Esophagus (tissue), 2 donors: ENCODE measurements at regions not wholly inside any gene's neighbourhood (a gene's known extent, or its start where the extent isn't known, plus 50 kb on each side); places are given as distances from the start of the nearest gene placed in this dataset.

Source experiments
- H3K27ac ChIP-seq, 2 donors: one replicate each; pipeline ENCODE4 v1.5.1; 2013; ENCODE audit warnings: low read depth in 2 of 2, mild to moderate bottlenecking in 2 of 2, inconsistent platforms in 1 of 2, low read length in 1 of 2, moderate library complexity in 1 of 2
- H3K27me3 ChIP-seq, 2 donors: one replicate each; pipeline ENCODE4 v1.6.1; 2013; ENCODE audit warnings: low read length in 2 of 2, control low read depth in 1 of 2, mild to moderate bottlenecking in 1 of 2; ENCODE audit not compliant: insufficient read depth in 2 of 2, control insufficient read depth in 1 of 2
- H3K36me3 ChIP-seq, 2 donors: one replicate each; pipeline ENCODE4 v1.6.1; 2013; ENCODE audit warnings: low read length in 1 of 2; ENCODE audit not compliant: control insufficient read depth in 2 of 2, insufficient read depth in 2 of 2
- H3K4me1 ChIP-seq, 2 donors: one replicate each; pipeline ENCODE4 v1.6.1; 2013; ENCODE audit warnings: low read length in 1 of 2; ENCODE audit not compliant: control insufficient read depth in 2 of 2, insufficient read depth in 2 of 2
- H3K4me3 ChIP-seq, 2 donors: one replicate each; pipeline ENCODE4 v1.5.1; 2013; ENCODE audit warnings: low read length in 2 of 2, mild to moderate bottlenecking in 2 of 2, low read depth in 1 of 2, moderate library complexity in 1 of 2
- H3K9me3 ChIP-seq, 2 donors: one replicate each; pipeline ENCODE4 v1.6.1; 2013; ENCODE audit warnings: mild to moderate bottlenecking in 2 of 2, low read depth in 1 of 2, low read length in 1 of 2, moderate library complexity in 1 of 2; ENCODE audit not compliant: control insufficient read depth in 2 of 2, insufficient read depth in 1 of 2
- WGBS, 2 donors: extraction: QIAGEN DNeasy Blood & Tissue Kit; methylation state at CpG; one replicate each; pipeline ENCODE4 v1.1.7; 2013; 5-methylcytosine and 5-hydroxymethylcytosine counted together
- donor health status: healthy with polysubstance abuse.
- donor health status: Bipolar disorder and iron deficiency.

DNA sequence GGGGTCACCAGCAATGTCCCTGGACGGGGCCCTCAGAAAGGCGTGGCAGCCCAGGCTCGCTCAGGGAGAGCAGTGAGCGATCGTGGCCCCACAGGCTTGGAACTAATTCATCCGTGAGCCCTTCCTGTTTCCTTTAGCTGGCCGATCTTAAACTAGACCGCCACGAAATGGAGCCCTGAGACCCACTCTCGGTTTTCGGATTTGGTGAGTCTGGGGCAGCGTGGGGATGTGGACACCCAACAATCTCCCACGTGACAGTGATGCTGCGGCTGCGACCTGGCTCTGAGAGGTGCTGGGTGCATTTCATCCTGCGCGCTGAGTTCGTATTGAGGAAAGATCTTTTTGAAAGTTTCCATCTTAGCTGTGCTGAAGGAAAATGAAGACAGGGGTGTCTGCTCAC, 501.3 kb upstream of the B3GAT1 start:
- Histone ChIP-seq H3K36me3 (no peaks in the 10 kb centered on the region), H3K4me3 (no peak overlapping the region), H3K4me1 (peaks cover 0 to 3% of the 10 kb centered on the region in 2 donors), H3K9me3 (peaks cover 0 to 18% of the 10 kb centered on the region in 2 donors), H3K27me3 (no peaks in the 10 kb centered on the region), H3K27ac (no peak overlapping the region)
- 78 to 85% methylated on average over 18 of the region's 18 CpGs for WGBS, 2 donors

DNA sequence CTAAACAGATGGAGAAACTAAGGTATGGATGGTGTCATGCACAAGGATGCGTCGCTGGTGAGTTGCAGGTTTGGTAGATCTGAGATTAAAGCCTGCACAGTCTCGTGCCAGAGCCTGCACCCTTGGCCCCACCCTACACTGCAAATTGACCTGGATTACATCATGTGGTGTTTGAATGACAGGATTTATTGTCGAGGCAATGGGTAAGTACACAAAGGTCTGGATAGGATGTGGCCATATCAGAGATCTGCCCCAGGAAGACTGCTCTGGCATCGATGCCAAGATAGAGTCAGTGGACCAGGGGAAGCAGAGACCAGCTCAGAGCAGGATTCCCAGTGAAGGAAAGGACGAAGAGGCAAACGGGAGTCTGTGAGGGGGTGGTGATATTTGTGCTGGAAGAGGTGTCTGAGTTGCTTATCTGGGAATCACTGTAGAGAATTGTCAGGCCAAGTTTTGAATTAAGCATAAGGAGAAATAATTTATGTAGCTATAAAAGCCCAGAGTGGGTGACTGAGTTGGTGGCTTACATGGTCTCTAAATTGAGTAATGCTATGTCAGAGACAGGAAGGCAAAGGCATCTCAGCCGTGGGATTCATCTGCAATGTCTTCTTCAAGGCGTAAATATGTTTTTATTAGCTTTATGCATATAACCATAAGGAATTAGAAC, 499.6 kb upstream of the B3GAT1 start:
- H3K9me3 ChIP-seq = peaks cover 1 to 19% of the 10 kb centered on the region in 2 donors
- WGBS, 2 donors = 58 to 62% methylated on average over 9 of the region's 9 CpGs
- H3K4me3 ChIP-seq = no peak overlapping the region
- no peak overlapping the region for H3K27ac ChIP-seq
- H3K36me3 ChIP-seq = no peaks in the 10 kb centered on the region
- no peaks in the 10 kb centered on the region for H3K27me3 ChIP-seq
- peaks cover 0 to 3% of the 10 kb centered on the region in 2 donors for H3K4me1 ChIP-seq

DNA sequence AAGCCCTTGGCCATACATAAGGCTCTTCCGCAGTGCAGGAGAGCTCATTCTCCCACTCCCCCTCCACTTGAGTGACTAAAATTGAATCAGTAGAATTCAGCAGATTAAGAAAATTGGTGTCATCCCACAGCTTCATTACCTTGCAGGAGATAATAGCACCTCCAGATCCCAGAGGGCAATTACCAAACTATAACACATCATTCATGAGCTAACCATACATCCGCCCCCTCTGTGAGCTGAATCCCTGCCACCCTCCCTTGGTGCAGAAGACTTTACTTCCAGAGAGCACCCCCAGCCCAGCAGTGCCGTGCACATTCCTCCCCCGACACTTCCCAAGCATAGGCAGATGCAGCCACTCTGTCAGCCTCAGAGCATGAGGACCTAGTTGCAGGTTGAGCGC, 496.5 kb upstream of the B3GAT1 start:
- Histone ChIP-seq H3K9me3 (peaks cover 5 to 24% of the 10 kb centered on the region in 2 donors), H3K4me3 (no peak overlapping the region), H3K27ac (no peak overlapping the region), H3K27me3 (no peaks in the 10 kb centered on the region), H3K4me1 (peaks cover 0 to 3% of the 10 kb centered on the region in 2 donors), H3K36me3 (no peaks in the 10 kb centered on the region)
- WGBS, 2 donors = 80 to 84% methylated on average over 5 of the region's 5 CpGs

DNA sequence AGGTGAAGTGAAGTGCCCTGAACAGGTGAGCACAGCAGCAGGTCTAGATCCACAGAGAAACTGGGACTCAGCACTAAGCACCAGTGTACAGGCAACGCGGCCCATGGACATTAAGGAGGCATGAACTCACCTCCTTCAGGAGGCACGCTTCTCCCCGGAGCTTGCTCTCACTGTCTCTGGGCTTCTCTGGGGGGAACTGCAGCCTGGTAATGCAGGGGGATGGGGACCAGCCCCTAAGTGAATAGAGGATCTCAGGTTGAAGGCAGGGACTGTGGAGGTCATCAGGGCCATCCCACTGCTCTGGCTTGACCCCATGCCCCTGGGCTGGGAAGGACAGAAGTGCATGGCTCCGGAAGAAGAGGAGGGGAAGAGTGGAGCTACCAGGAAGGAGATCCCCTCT, 495.6 kb upstream of the B3GAT1 start:
- WGBS, 2 donors = 88 to 92% methylated on average over 5 of the region's 5 CpGs

DNA sequence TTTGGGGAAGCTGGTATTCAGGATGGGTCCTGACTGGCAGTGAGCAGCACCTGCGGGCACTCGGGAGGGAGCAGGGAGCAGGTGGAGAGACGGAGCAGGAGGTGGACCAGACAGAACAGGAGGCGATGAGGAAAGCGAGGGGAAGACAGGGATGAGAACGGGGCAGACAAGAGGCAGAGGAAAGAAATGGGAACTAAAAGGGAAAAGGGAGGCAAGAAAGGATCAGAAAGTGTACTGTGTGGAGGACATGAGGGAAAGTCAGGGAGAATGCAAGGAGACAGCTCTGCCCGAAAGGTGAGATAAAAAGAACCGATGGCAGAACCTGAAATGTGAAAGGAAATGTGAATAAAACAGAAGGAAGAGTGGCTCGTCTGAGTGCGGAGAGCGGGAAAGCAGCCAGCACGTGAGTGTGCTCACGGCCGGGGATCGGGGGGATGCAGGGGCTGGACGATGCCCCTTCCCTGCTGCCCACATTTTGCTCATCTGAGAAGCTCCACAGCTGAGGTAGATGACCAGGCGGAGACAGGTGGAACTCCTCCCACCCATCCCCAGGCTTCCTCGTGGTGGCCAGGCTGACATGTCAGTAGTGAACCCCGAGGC, 494.4 kb upstream of the B3GAT1 start:
- Histone ChIP-seq H3K27ac (no peak overlapping the region), H3K27me3 (no peaks in the 10 kb centered on the region), H3K4me1 (peaks cover 0 to 3% of the 10 kb centered on the region in 2 donors), H3K4me3 (no peak overlapping the region), H3K36me3 (no peaks in the 10 kb centered on the region), H3K9me3 (peaks cover 5 to 15% of the 10 kb centered on the region in 2 donors)
- WGBS, 2 donors = 75 to 84% methylated on average over 19 of the region's 19 CpGs

More for the DNA sequence above, 495.6 kb upstream of the B3GAT1 start:
- no peaks in the 10 kb centered on the region for H3K27me3 ChIP-seq
- H3K36me3 ChIP-seq = no peaks in the 10 kb centered on the region
- peaks cover 5 to 18% of the 10 kb centered on the region in 2 donors for H3K9me3 ChIP-seq
- no peak overlapping the region for H3K27ac ChIP-seq
- H3K4me1 ChIP-seq = peaks cover 0 to 3% of the 10 kb centered on the region in 2 donors
- no peak overlapping the region for H3K4me3 ChIP-seq

DNA sequence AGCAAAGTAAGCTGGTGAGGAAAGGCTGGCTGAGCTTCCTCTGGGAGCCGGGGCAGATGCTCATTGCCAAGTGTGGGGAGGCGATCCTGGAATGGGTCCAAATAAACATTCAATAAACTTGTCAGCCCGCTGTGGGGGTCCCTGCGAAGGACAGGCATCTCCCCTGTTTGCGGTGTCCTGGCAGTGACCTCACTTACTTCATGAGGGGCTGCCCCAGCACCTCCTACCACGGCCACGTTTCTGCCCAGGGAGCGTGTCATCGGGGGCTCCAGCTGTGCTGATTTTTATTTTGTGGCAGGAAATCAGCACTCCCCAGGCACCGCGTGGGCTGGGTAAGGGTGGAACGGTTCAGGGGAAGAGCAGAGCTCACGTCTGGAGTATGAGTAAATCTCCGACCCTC, 493.9 kb upstream of the B3GAT1 start:
- 46 to 54% methylated on average over 14 of the region's 14 CpGs for WGBS, 2 donors
- Histone ChIP-seq H3K9me3 (peaks cover 5 to 16% of the 10 kb centered on the region in 2 donors), H3K27me3 (no peaks in the 10 kb centered on the region), H3K4me3 (no peak overlapping the region), H3K36me3 (no peaks in the 10 kb centered on the region), H3K27ac (no peak overlapping the region), H3K4me1 (peaks cover 0 to 3% of the 10 kb centered on the region in 2 donors)

DNA sequence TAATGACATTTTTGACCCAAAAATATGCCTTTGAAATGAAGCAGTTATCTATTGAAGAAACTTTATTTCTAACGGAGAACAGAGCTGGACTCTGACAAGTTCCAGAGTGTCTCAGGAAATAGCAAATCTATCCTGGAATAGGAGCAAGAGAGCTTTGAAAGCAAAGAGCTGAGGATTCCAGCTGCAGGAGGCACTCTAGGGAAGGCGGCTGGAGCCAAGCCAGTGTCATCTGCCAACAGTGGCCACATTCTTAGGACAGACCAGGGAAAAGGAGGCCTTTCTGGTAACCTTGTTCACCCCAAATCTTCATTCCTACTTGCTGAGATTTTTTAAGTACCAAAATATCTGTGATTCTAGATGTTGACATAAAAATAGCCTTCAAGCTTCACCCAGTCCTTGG, 493.5 kb upstream of the B3GAT1 start:
- no peak overlapping the region for H3K4me3 ChIP-seq
- no peaks in the 10 kb centered on the region for H3K27me3 ChIP-seq
- H3K27ac ChIP-seq = no peak overlapping the region
- peaks cover 5 to 16% of the 10 kb centered on the region in 2 donors for H3K9me3 ChIP-seq
- 49 to 68% methylated on average over 2 of the region's 2 CpGs for WGBS, 2 donors
- peaks cover 0 to 3% of the 10 kb centered on the region in 2 donors for H3K4me1 ChIP-seq
- no peaks in the 10 kb centered on the region for H3K36me3 ChIP-seq

DNA sequence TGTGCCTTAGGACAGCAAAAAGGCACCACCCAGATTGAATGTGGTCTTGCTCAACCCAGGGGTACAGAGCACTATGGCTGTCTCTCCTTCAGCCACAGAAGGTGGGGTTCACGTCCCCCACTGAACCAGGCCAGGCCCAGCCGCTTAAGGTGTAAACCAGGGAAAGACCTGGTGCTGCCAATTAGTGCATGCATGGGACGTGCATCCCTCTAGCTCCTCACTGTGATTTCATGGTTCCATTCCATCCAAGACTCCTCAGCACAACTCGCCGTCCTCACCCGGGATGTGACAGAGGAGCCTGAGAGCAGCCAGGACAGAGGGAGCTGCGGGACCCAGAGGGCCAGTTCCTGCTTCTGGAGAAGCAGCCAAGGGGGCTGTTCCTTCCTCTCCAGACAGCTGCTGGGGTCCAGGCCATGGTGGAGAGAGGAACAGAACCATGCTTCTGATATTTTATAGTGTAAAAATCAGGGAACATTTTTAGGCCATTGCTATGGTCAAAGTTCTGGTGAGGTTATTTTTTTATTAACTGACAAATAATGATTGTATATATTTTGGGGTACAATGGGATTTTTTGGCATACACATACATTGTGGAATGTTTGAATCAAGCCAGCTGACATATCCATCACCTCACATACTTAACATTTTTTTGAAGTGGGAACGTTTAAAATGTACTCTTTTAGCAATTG, 492.2 kb upstream of the B3GAT1 start:
- WGBS, 2 donors = 76 to 79% methylated on average over 8 of the region's 8 CpGs
- Histone ChIP-seq H3K4me1 (peaks cover 0 to 3% of the 10 kb centered on the region in 2 donors), H3K27me3 (no peaks in the 10 kb centered on the region), H3K9me3 (peaks cover 5 to 19% of the 10 kb centered on the region in 2 donors), H3K36me3 (no peaks in the 10 kb centered on the region), H3K4me3 (no peak overlapping the region), H3K27ac (no peak overlapping the region)

DNA sequence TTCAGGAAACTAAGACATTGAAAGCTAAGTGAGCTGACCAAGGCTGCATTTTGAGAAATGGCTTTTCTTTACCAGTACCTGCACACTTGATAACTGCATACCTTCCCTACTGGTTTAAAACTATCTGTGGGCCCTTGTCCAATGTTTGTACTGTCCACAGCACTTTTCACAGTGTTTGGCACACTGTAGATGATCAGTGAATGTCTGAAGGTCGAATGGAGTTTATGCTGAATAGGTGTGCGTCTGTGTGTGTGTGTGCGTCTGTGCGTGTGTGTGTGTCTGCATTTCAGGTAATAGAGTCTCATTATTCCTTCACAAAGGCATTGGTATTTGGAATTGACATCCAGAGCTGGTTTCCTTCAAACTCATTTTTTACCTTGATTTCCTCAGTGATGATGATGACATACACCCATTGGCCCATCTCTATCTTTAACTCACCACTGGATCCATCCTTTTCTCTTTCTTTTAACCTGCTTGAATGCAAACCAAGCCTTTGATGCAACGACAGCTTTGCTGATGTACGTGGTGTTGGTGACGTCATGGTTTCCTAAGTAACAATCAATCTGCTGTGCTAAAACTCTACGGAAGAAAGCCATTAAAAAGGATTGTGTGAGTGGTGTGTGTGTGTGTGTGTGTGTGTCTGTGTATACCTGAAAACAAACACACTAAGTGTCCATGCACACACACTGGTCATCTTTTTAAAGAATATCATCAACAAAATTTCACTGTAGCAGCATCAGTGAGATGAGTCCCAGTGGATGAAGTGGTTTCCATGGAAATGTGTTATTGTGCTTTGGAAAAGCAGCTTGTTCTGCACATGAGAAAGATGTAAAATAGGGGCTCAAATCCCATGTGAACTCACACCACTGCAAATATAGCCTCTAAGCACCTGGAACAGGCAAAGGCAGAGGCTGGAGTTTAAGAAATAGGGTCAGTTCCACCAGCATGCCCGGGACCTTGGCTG, 490.2 kb upstream of the B3GAT1 start:
- H3K9me3 ChIP-seq = peaks cover 5 to 16% of the 10 kb centered on the region in 2 donors
- no peaks in the 10 kb centered on the region for H3K36me3 ChIP-seq
- H3K4me1 ChIP-seq = peaks cover 0 to 3% of the 10 kb centered on the region in 2 donors
- WGBS, 2 donors = 65 to 71% methylated on average over 9 of the region's 9 CpGs
- no peaks in the 10 kb centered on the region for H3K27me3 ChIP-seq
- no peak overlapping the region for H3K27ac ChIP-seq
- no peak overlapping the region for H3K4me3 ChIP-seq
